GM12873 (cell line): ENCODE measurements at regions not wholly inside any gene's neighbourhood (a gene's known extent, or its start where the extent isn't known, plus 50 kb on each side); places are given as distances from the start of the nearest gene placed in this dataset.

Source experiments
- TF ChIP-seq, protein P1 (sequence below): IDR thresholded peaks from 2 replicates; pipeline ENCODE4 v1.5.1; 2012; ENCODE audit warnings: low read depth, mild to moderate bottlenecking, moderate library complexity, low read length, control low read depth; ENCODE audit not compliant: insufficient read depth; ENCODE audit errors: missing control alignments

- TF ChIP-seq, protein P1, sequence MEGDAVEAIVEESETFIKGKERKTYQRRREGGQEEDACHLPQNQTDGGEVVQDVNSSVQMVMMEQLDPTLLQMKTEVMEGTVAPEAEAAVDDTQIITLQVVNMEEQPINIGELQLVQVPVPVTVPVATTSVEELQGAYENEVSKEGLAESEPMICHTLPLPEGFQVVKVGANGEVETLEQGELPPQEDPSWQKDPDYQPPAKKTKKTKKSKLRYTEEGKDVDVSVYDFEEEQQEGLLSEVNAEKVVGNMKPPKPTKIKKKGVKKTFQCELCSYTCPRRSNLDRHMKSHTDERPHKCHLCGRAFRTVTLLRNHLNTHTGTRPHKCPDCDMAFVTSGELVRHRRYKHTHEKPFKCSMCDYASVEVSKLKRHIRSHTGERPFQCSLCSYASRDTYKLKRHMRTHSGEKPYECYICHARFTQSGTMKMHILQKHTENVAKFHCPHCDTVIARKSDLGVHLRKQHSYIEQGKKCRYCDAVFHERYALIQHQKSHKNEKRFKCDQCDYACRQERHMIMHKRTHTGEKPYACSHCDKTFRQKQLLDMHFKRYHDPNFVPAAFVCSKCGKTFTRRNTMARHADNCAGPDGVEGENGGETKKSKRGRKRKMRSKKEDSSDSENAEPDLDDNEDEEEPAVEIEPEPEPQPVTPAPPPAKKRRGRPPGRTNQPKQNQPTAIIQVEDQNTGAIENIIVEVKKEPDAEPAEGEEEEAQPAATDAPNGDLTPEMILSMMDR: no peak
Measured at GRCh38 chr3:166461626-166462025, 624.4 kb upstream of the BCHE start.

- TF ChIP-seq, protein P1: no peak
Measured at GRCh38 chr3:166457382-166457781, 620.2 kb upstream of the BCHE start.

GRCh38 chr3:166456286-166456685, 619.1 kb upstream of the BCHE start:
- TF ChIP-seq, protein P1: no peak

DNA sequence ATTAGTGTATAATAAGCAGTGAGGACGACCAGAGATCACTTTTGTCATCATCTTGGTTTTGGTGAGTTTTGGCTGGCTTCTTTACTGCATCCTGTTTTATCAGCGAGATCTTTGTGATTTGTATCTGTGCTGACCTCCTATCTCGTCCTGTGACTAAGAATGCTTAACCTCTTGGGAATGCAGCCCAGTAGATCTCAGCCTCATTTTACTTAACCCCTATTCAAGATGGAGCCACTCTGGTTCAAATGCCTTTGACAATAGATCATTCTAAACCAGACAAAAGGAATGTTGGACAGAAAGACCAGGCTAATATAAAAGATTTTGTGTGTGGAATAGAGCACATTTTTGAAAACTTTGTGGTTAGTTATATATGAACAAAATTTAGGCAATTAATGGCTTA, 618.5 kb upstream of the BCHE start:
- TF ChIP-seq, protein P1: no peak

DNA sequence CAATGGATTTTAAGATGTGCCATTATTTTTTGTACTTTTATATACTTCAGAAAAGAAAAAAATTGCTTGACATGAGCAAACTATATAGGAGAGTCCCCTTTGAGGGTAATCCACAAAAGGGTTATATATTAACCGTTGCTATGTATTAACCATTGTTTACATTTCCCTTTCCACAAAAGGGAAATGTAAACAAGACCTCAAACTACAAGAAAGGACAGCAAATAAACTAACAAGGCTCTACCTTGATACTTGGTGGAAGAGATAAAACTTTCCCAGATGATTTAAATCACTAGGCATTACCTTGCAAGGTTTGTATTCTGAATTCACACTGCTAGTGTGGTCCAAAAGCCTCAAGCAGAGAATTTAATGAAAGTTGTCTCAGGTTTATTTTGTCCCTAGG, 616.3 kb upstream of the BCHE start:
- TF ChIP-seq, protein P1: no peak

DNA sequence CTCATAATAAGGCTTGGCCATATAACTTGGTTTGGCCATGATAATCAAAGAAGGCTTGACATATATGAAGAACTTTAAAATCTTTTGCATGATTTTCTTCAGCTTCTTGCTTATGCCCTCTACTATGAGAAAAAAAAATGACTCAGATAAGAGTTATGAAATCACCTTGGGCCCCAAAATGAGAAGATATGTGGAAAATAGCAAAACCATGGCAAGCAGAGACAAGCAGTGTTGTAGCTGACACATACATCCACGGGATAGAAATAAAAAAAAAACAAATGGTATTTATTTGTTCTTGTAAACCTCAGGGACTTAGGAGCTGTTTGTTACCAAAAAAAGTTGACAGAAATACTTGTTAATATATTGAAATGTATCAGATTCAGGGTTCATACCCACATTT, 614.8 kb upstream of the BCHE start:
- TF ChIP-seq, protein P1: no peak

- TF ChIP-seq, protein P1: no peak
Measured at GRCh38 chr3:166447513-166447912, 610.3 kb upstream of the BCHE start.
